Osteoblast (primary cell): ENCODE measurements at regions not wholly inside any gene's neighbourhood (a gene's known extent, or its start where the extent isn't known, plus 50 kb on each side); places are given as distances from the start of the nearest gene placed in this dataset. TPM values are rescaled to one million over a fixed set of nuclear protein-coding genes. Genes with fewer than 3 reads are reported as not detected.

ENCODE experiments used
- DNase-seq: peaks from one replicate; pipeline ENCODE4 v3.0.0; 2011; ENCODE audit warnings: low spot score, mixed read lengths; ENCODE audit not compliant: insufficient read length; ENCODE audit errors: missing footprints
- H2AFZ ChIP-seq: 2 replicates; pipeline ENCODE4 v1.6.0; 2011; ENCODE audit warnings: mild to moderate bottlenecking, low read length
- H3K27ac ChIP-seq: 2 replicates; pipeline ENCODE4 v1.5.1; 2011; ENCODE audit warnings: mild to moderate bottlenecking, low read depth, low read length, moderate library complexity
- H3K27me3 ChIP-seq: 2 replicates; pipeline ENCODE4 v1.6.0; 2012; ENCODE audit warnings: mild to moderate bottlenecking, control low read depth, inconsistent platforms, low read length, moderate library complexity; ENCODE audit not compliant: insufficient read depth
- H3K36me3 ChIP-seq: 2 replicates; pipeline ENCODE4 v1.5.1; 2011; ENCODE audit warnings: mild to moderate bottlenecking, low read length, control low read depth, moderate library complexity; ENCODE audit not compliant: insufficient read depth
- H3K4me1 ChIP-seq: 2 replicates; pipeline ENCODE4 v1.5.1; 2011; ENCODE audit warnings: mild to moderate bottlenecking, low read length, control low read depth, moderate library complexity; ENCODE audit not compliant: insufficient read depth
- H3K4me2 ChIP-seq: 2 replicates; pipeline ENCODE4 v1.6.0; 2011; ENCODE audit warnings: mild to moderate bottlenecking, low read length; ENCODE audit not compliant: insufficient read depth
- H3K4me3 ChIP-seq: fragments of 200-600 bp; sonication (generic); 3 replicates; pipeline ENCODE4 v1.5.1; 2012; ENCODE audit warnings: mild to moderate bottlenecking, low read length, inconsistent platforms; ENCODE audit not compliant: insufficient read depth
- H3K79me2 ChIP-seq: 2 replicates; pipeline ENCODE4 v1.6.0; 2012; ENCODE audit warnings: mild to moderate bottlenecking, low read length, control low read depth, inconsistent platforms; ENCODE audit not compliant: insufficient read depth
- H3K9me3 ChIP-seq: 2 replicates; pipeline ENCODE4 v1.5.1; 2011; ENCODE audit warnings: low read depth, low read length, control low read depth
- H4K20me1 ChIP-seq: 2 replicates; pipeline ENCODE4 v1.6.0; 2012; ENCODE audit warnings: mild to moderate bottlenecking, low read length, control low read depth; ENCODE audit not compliant: insufficient read depth
- small RNA-seq: library from RNA; depleted of rRNA; stranded (forward); fragments of <200 nt; gene quantifications from one replicate; pipeline ENCODE3, GENCODE V24; 2012
- TF ChIP-seq, protein P1 (sequence below): IDR thresholded peaks from 2 replicates; pipeline ENCODE4 v1.5.1; 2011; ENCODE audit warnings: mild to moderate bottlenecking, low read depth, low read length, moderate library complexity; ENCODE audit errors: extremely low read depth

- no peaks in the 10 kb centered on the region for H3K27me3 ChIP-seq
- H4K20me1 ChIP-seq: no peaks in the 10 kb centered on the region
Measured at GRCh38 chr5:96013254-96013653, 51.6 kb upstream of the ELL2 start.

DNA sequence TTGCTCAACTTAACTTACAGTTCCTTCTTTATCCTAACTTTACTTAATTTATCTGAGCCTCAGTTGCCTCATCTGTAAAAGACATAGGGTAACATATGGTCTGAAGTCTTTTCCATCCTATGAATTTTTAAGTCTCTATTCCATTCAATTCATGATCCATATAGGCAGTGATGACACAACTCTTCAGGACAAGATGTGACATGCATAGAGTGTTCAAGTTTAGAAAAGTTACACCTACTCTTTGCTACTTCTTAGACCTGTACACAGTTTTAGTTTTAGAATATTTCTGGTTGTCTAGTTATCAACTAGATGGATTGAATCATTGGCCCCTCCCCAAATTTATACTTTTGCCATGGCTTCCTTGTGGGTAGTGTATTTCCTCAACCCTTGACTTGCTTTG is 50.7 kb upstream of the ELL2 start:
- no peaks in the 10 kb centered on the region for H3K4me1 ChIP-seq
- H3K79me2 ChIP-seq: no peaks in the 10 kb centered on the region
- no peak overlapping the region for H3K27ac ChIP-seq
- H3K4me2 ChIP-seq: no peak overlapping the region
- no peaks in the 10 kb centered on the region for H4K20me1 ChIP-seq
- no peak for DNase-seq
- no peak overlapping the region for H2AFZ ChIP-seq
- H3K36me3 ChIP-seq: no peaks in the 10 kb centered on the region
- H3K27me3 ChIP-seq: no peaks in the 10 kb centered on the region
- TF ChIP-seq, protein P1, sequence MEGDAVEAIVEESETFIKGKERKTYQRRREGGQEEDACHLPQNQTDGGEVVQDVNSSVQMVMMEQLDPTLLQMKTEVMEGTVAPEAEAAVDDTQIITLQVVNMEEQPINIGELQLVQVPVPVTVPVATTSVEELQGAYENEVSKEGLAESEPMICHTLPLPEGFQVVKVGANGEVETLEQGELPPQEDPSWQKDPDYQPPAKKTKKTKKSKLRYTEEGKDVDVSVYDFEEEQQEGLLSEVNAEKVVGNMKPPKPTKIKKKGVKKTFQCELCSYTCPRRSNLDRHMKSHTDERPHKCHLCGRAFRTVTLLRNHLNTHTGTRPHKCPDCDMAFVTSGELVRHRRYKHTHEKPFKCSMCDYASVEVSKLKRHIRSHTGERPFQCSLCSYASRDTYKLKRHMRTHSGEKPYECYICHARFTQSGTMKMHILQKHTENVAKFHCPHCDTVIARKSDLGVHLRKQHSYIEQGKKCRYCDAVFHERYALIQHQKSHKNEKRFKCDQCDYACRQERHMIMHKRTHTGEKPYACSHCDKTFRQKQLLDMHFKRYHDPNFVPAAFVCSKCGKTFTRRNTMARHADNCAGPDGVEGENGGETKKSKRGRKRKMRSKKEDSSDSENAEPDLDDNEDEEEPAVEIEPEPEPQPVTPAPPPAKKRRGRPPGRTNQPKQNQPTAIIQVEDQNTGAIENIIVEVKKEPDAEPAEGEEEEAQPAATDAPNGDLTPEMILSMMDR: no peak
- H3K9me3 ChIP-seq: no peaks in the 10 kb centered on the region
- H3K4me3 ChIP-seq: no peak overlapping the region

More at GRCh38 chr5:96013254-96013653, 51.6 kb upstream of the ELL2 start:
- Histone ChIP-seq H2AFZ (no peak overlapping the region), H3K9me3 (no peaks in the 10 kb centered on the region), H3K4me2 (no peak overlapping the region), H3K27ac (no peak overlapping the region), H3K36me3 (no peaks in the 10 kb centered on the region), H3K4me1 (peaks cover 5% of the 10 kb centered on the region), H3K79me2 (no peaks in the 10 kb centered on the region), H3K4me3 (no peak overlapping the region)
- DNase-seq: no peak
- TF ChIP-seq, protein P1: no peak

Small RNAs in the stretch of these regions (small RNA-seq; reads per million reads assigned to genes)
- gene MIR583 (0.52 reads per million), gene RNU6-524P (not detected)
